NB4 (cell line): ENCODE measurements at regions not wholly inside any gene's neighbourhood (a gene's known extent, or its start where the extent isn't known, plus 50 kb on each side); places are given as distances from the start of the nearest gene placed in this dataset.

Source experiments
- CTCF ChIP-seq: IDR thresholded peaks from one replicate; pipeline ENCODE4 v1.5.1; 2012; ENCODE audit warnings: low read depth, low read length
- MAX ChIP-seq: IDR thresholded peaks from 2 replicates; pipeline ENCODE4 v1.6.1; 2011; ENCODE audit warnings: low read depth, low read length
- MYC ChIP-seq: IDR thresholded peaks from 2 replicates; pipeline ENCODE4 v1.6.1; 2011; ENCODE audit warnings: low read depth, low read length

DNA sequence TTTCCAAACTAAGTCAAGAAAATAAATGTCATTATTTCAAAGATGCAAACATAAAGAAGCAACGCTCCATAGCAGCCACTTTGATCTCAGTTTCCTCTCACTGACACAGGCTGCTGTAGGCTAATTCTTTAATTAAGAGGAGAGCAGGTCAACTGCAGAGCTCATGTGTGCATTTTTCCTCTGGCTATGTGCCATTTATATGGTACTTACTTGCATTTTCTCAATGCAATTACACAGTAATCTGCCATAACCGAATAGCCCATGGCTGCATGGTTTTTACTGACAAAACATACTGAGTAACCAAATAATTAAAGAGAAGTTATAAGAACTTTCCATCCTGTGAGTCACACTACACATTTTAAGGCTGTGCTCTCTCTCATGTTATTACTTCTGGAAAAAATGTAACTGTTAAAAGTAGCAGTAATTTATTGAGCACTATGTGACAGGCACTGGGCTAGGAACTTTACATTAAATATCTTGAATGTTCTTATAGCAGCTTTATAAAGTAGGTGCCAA, 122.0 kb downstream of the ELAPOR2 start:
- TF ChIP-seq CTCF (no peak), MYC (no peak), MAX (no peak)
